ENCODE measurements at regions not wholly inside any gene's neighbourhood (a gene's known extent, or its start where the extent isn't known, plus 50 kb on each side); places are given as distances from the start of the nearest gene placed in this dataset.

- no peak for DNase-seq (ENCODE audit: low spot score)
- no peak overlapping the region for H3K4me3 Mint-ChIP-seq (ENCODE audit: unreplicated experiment)
- no peaks in the 10 kb centered on the region for H3K36me3 Mint-ChIP-seq (ENCODE audit: low read depth)
- no peak for TF ChIP-seq CTCF (IDR thresholded peaks at IDR 0.05)
- no peaks in the 10 kb centered on the region for H3K4me1 Mint-ChIP-seq (ENCODE audit: low read depth)
- H3K27me3 Mint-ChIP-seq (ENCODE audit: low read depth): peaks cover 4% of the 10 kb centered on the region
- H3K9me3 Mint-ChIP-seq (ENCODE audit: low read depth): no peaks in the 10 kb centered on the region
- no peak overlapping the region for H3K27ac Mint-ChIP-seq (ENCODE audit: unreplicated experiment)
Observed at GRCh38 chr2:101624706-101625332, 72.7 kb upstream of the MAP4K4 start.

- peaks cover 4% of the 10 kb centered on the region for H3K4me1 Mint-ChIP-seq (ENCODE audit: low read depth)
- H3K4me3 Mint-ChIP-seq (ENCODE audit: unreplicated experiment): no peak overlapping the region
- DNase-seq (ENCODE audit: low spot score): no peak
- H3K36me3 Mint-ChIP-seq (ENCODE audit: low read depth): no peaks in the 10 kb centered on the region
- no peak for TF ChIP-seq CTCF (IDR thresholded peaks at IDR 0.05)
- H3K27ac Mint-ChIP-seq (ENCODE audit: unreplicated experiment): no peak overlapping the region
- peaks cover 4% of the 10 kb centered on the region for H3K27me3 Mint-ChIP-seq (ENCODE audit: low read depth)
- H3K9me3 Mint-ChIP-seq (ENCODE audit: low read depth): no peaks in the 10 kb centered on the region
Observed at GRCh38 chr2:101623031-101623521, 74.4 kb upstream of the MAP4K4 start.

- Mint-ChIP-seq H3K9me3 (ENCODE audit: low read depth) (no peaks in the 10 kb centered on the region), H3K4me1 (ENCODE audit: low read depth) (peaks cover 10% of the 10 kb centered on the region), H3K27ac (ENCODE audit: unreplicated experiment) (no peak overlapping the region), H3K27me3 (ENCODE audit: low read depth) (peaks cover 4% of the 10 kb centered on the region), H3K36me3 (ENCODE audit: low read depth) (no peaks in the 10 kb centered on the region), H3K4me3 (ENCODE audit: unreplicated experiment) (no peak overlapping the region)
- TF ChIP-seq CTCF (IDR thresholded peaks at IDR 0.05): no peak
- DNase-seq (ENCODE audit: low spot score): no peak
Observed at GRCh38 chr2:101622210-101623030, 75.1 kb upstream of the MAP4K4 start.

GRCh38 chr2:101619191-101619591 is 78.3 kb upstream of the MAP4K4 start:
- Mint-ChIP-seq H3K4me3 (ENCODE audit: unreplicated experiment) (no peak overlapping the region), H3K4me1 (ENCODE audit: low read depth) (peaks cover 24% of the 10 kb centered on the region), H3K27ac (ENCODE audit: unreplicated experiment) (no peak overlapping the region), H3K36me3 (ENCODE audit: low read depth) (no peaks in the 10 kb centered on the region), H3K9me3 (ENCODE audit: low read depth) (no peaks in the 10 kb centered on the region), H3K27me3 (ENCODE audit: low read depth) (no peaks in the 10 kb centered on the region)
- no peak for DNase-seq (ENCODE audit: low spot score)
- TF ChIP-seq CTCF (IDR thresholded peaks at IDR 0.05): no peak

- Mint-ChIP-seq H3K27me3 (ENCODE audit: low read depth) (no peaks in the 10 kb centered on the region), H3K9me3 (ENCODE audit: low read depth) (no peaks in the 10 kb centered on the region)
Observed at GRCh38 chr2:101617796-101618195, 79.7 kb upstream of the MAP4K4 start.

More at GRCh38 chr2:101617796-101618195, 79.7 kb upstream of the MAP4K4 start:
- DNase-seq (ENCODE audit: low spot score): no peak
- no peak overlapping the region for H3K27ac Mint-ChIP-seq (ENCODE audit: unreplicated experiment)
- peak overlapping the region; percentile 36 for H3K4me3 Mint-ChIP-seq (ENCODE audit: unreplicated experiment)
- no peak for TF ChIP-seq CTCF (IDR thresholded peaks at IDR 0.05)
- H3K4me1 Mint-ChIP-seq (ENCODE audit: low read depth): peaks cover 24% of the 10 kb centered on the region
- H3K36me3 Mint-ChIP-seq (ENCODE audit: low read depth): no peaks in the 10 kb centered on the region

Data from chondrocyte (in vitro differentiated cells).